Occipital lobe (tissue), 1 donor: ENCODE measurements at regions not wholly inside any gene's neighbourhood (a gene's known extent, or its start where the extent isn't known, plus 50 kb on each side); places are given as distances from the start of the nearest gene placed in this dataset.
"Not testable (repeated sequence)": the region's sequence is repeated elsewhere in the genome, so short reads cannot be mapped to it uniquely, and the experiment has no call there.

Experiments
- DNase-seq: peaks from one replicate; lab custom pipeline; 2025; lab: John Stamatoyannopoulos, UW

- no peak for DNase-seq
These were observed 641.7 kb downstream of the TNS3 start for GRCh38 chr7:46940178-46940577.

- no peak for DNase-seq
These were observed 642.4 kb downstream of the TNS3 start for GRCh38 chr7:46939558-46939957.

GRCh38 chr7:46939089-46939488 is 642.8 kb downstream of the TNS3 start:
- DNase-seq, result no peak

- DNase-seq, result no peak
These were observed 644.1 kb downstream of the TNS3 start for GRCh38 chr7:46937826-46938225.

GRCh38 chr7:46934198-46934825 is 647.6 kb downstream of the TNS3 start:
- no peak for DNase-seq

- no peak for DNase-seq
These were observed 648.3 kb downstream of the TNS3 start for GRCh38 chr7:46933596-46933995.

GRCh38 chr7:46932676-46933424 is 649.1 kb downstream of the TNS3 start:
- DNase-seq, result no peak

- DNase-seq, result no peak
These were observed 649.6 kb downstream of the TNS3 start for GRCh38 chr7:46932306-46932675.

- no peak for DNase-seq
These were observed 651.5 kb downstream of the TNS3 start for GRCh38 chr7:46930366-46930765.

GRCh38 chr7:46929359-46929758 is 652.6 kb downstream of the TNS3 start:
- no peak for DNase-seq

GRCh38 chr7:46928719-46929118 is 653.2 kb downstream of the TNS3 start:
- no peak for DNase-seq

- no peak for DNase-seq
These were observed 654.6 kb downstream of the TNS3 start for GRCh38 chr7:46927131-46927810.

GRCh38 chr7:46916581-46916980 is 665.3 kb downstream of the TNS3 start:
- DNase-seq, result no peak

GRCh38 chr7:46912692-46913091 is 669.2 kb downstream of the TNS3 start:
- no peak for DNase-seq

- DNase-seq, result no peak
These were observed 672.3 kb downstream of the TNS3 start for GRCh38 chr7:46909601-46910051.

GRCh38 chr7:46908770-46909169 is 673.1 kb downstream of the TNS3 start:
- DNase-seq, result no peak

- DNase-seq, result not testable (repeated sequence)
These were observed 677.4 kb downstream of the TNS3 start for GRCh38 chr7:46904523-46904922.

GRCh38 chr7:46902463-46902862 is 679.4 kb downstream of the TNS3 start:
- DNase-seq, result no peak

- DNase-seq, result no peak
These were observed 681.3 kb downstream of the TNS3 start for GRCh38 chr7:46900312-46901263.

GRCh38 chr7:46897381-46897780 is 684.5 kb downstream of the TNS3 start:
- DNase-seq, result no peak

GRCh38 chr7:46886669-46887374 is 695.1 kb downstream of the TNS3 start:
- no peak for DNase-seq
